IMR-90 (cell line): ENCODE measurements at regions not wholly inside any gene's neighbourhood (a gene's known extent, or its start where the extent isn't known, plus 50 kb on each side); places are given as distances from the start of the nearest gene placed in this dataset.

Experiments used
- ATAC-seq: fragments of 200-7000 bp; cut with Tn5 transposase; 2 replicates; pipeline ENCODE4 v1.9.1; 2020; ENCODE audit warnings: low read depth, mild to moderate bottlenecking, moderate library complexity
- BruUV-seq: library from RNA; stranded (reverse); fragments of 400-500 nt; replicated peaks from 2 replicates; lab custom pipeline; 2021; lab: Mats Ljungman, UMichigan
- CTCF ChIA-PET: fragments of 300-600 bp; formaldehyde crosslinking; extraction: SDS; loops from one replicate; lab custom pipeline; 2021; ENCODE audit warnings: antibody characterized with exemption; lab: Yijun Ruan, JAX
- POLR2A ChIA-PET: fragments of 300-600 bp; sonication (Branson Sonifier 250); formaldehyde crosslinking; loops from one replicate; lab custom pipeline; 2022; ENCODE audit warnings: antibody characterized with exemption; ENCODE audit not compliant: unreplicated experiment; lab: Charles Lee
- DNase-seq: peaks from one replicate; pipeline ENCODE4 v3.0.0; 2013
- H2AFZ ChIP-seq: replicated peaks from 2 replicates; pipeline ENCODE3; 2013; ENCODE audit warnings: low read length, mild to moderate bottlenecking; ENCODE audit not compliant: poor library complexity
- H2AK5ac ChIP-seq: 2 replicates; pipeline ENCODE4 v1.6.1; 2013; ENCODE audit warnings: low read depth, low read length, inconsistent platforms
- H2AK9ac ChIP-seq: replicated peaks from 2 replicates; pipeline ENCODE3; 2013; ENCODE audit warnings: mild to moderate bottlenecking, low read depth, low read length, moderate library complexity; ENCODE audit not compliant: poor library complexity
- H2BK120ac ChIP-seq: 2 replicates; pipeline ENCODE4 v1.6.1; 2013; ENCODE audit warnings: low read depth, low read length, inconsistent platforms
- H2BK15ac ChIP-seq: 3 replicates; pipeline ENCODE4 v1.6.1; 2013; ENCODE audit warnings: low read depth, low read length, inconsistent platforms
- H2BK20ac ChIP-seq: 2 replicates; pipeline ENCODE4 v1.6.1; 2013; ENCODE audit warnings: low read depth, mild to moderate bottlenecking, inconsistent platforms, low read length, moderate library complexity
- H2BK5ac ChIP-seq: 2 replicates; pipeline ENCODE4 v1.6.1; 2013; ENCODE audit warnings: mild to moderate bottlenecking, low read depth, low read length, inconsistent platforms; ENCODE audit not compliant: poor library complexity, severe bottlenecking
- H3K14ac ChIP-seq: replicated peaks from 2 replicates; pipeline ENCODE4 v1.6.1; 2013; ENCODE audit warnings: low read depth, low read length, inconsistent platforms
- H3K18ac ChIP-seq: 2 replicates; pipeline ENCODE4 v1.6.1; 2013; ENCODE audit warnings: low read depth, low read length, control low read depth
- H3K23ac ChIP-seq: 2 replicates; pipeline ENCODE4 v1.6.1; 2013; ENCODE audit warnings: low read depth, low read length, inconsistent platforms
- H3K27ac ChIP-seq: 2 replicates; pipeline ENCODE4 v1.5.1; 2013; ENCODE audit warnings: mild to moderate bottlenecking, control low read depth, low read length; ENCODE audit not compliant: insufficient read depth
- H3K27me3 ChIP-seq: 2 replicates; pipeline ENCODE4 v1.6.1; 2013; ENCODE audit warnings: low read length; ENCODE audit not compliant: control insufficient read depth, insufficient read depth
- H3K36me3 ChIP-seq: 2 replicates; pipeline ENCODE4 v1.6.1; 2013; ENCODE audit warnings: low read length, mixed read lengths; ENCODE audit not compliant: control insufficient read depth, insufficient read depth
- H3K4ac ChIP-seq: 2 replicates; pipeline ENCODE4 v1.6.1; 2013; ENCODE audit warnings: low read depth, low read length, inconsistent platforms
- H3K4me1 ChIP-seq: 2 replicates; pipeline ENCODE4 v1.6.1; 2013; ENCODE audit warnings: low read length, mixed read lengths; ENCODE audit not compliant: control insufficient read depth, insufficient read depth
- H3K4me2 ChIP-seq: 2 replicates; pipeline ENCODE4 v1.6.1; 2013; ENCODE audit warnings: low read depth, mild to moderate bottlenecking, control low read depth, low read length, moderate library complexity
- H3K4me3 ChIP-seq: 2 replicates; pipeline ENCODE4 v1.5.1; 2013; ENCODE audit warnings: low read depth, mild to moderate bottlenecking, control low read depth, low read length, moderate library complexity; ENCODE audit not compliant: insufficient read depth
- H3K56ac ChIP-seq: 2 replicates; pipeline ENCODE4 v1.6.1; 2013; ENCODE audit warnings: low read length, inconsistent platforms; ENCODE audit not compliant: insufficient read depth; ENCODE audit errors: extremely low read depth
- H3K79me1 ChIP-seq, 2 experiments: 2 replicates each; pipeline ENCODE4 v1.6.1; 2013; ENCODE audit warnings: low read length in 2 of 2, inconsistent platforms in 1 of 2, low read depth in 1 of 2
- H3K9ac ChIP-seq: 2 replicates; pipeline ENCODE4 v1.6.1; 2013; ENCODE audit warnings: low read depth, low read length, control low read depth
- H3K9me1 ChIP-seq: 2 replicates; pipeline ENCODE4 v1.6.1; 2013; ENCODE audit warnings: low read length, inconsistent platforms; ENCODE audit not compliant: insufficient read depth
- H3K9me3 ChIP-seq: 2 replicates; pipeline ENCODE4 v1.6.1; 2013; ENCODE audit warnings: low read length; ENCODE audit not compliant: control insufficient read depth, insufficient read depth
- H4K20me1 ChIP-seq: 2 replicates; pipeline ENCODE4 v1.6.1; 2013; ENCODE audit warnings: low read length, inconsistent platforms; ENCODE audit not compliant: insufficient read depth
- H4K5ac ChIP-seq: 2 replicates; pipeline ENCODE4 v1.6.1; 2013; ENCODE audit warnings: mild to moderate bottlenecking, low read depth, low read length, control low read depth
- H4K8ac ChIP-seq, 2 experiments: 2 replicates each; pipeline ENCODE4 v1.6.1; 2013; ENCODE audit warnings: low read depth in 2 of 2, low read length in 2 of 2, control low read depth in 1 of 2, inconsistent platforms in 1 of 2
- H4K91ac ChIP-seq: 2 replicates; pipeline ENCODE4 v1.6.1; 2013; ENCODE audit warnings: low read depth, low read length, inconsistent platforms; ENCODE audit not compliant: insufficient read depth
- BHLHE40 ChIP-seq: fragments of 150-350 bp; IDR thresholded peaks from 2 replicates; pipeline ENCODE4 v1.6.1; 2016; ENCODE audit warnings: mild to moderate bottlenecking, low read depth, low read length
- RCOR1 ChIP-seq: IDR thresholded peaks from 2 replicates; pipeline ENCODE4 v1.6.1; 2012; ENCODE audit warnings: mild to moderate bottlenecking, low read length, improper control_type of control experiment; ENCODE audit not compliant: insufficient replicate concordance
- WGBS, 2 experiments: methylation state at CpG; one replicate each; pipeline versions ENCODE4 v1.1.5 to v1.1.7; 2013; ENCODE audit warnings: missing lambda C conversion rate in 2 of 2; ENCODE audit not compliant: insufficient read length in 1 of 2; ENCODE audit errors: extremely low coverage in 2 of 2; 5-methylcytosine and 5-hydroxymethylcytosine counted together
- dilution Hi-C: fragments of 300-500 bp; cut with HindIII; formaldehyde crosslinking; loops from one replicate; pipeline ENCODE4 v1.14.3; 2018; ENCODE audit warnings: low sequenced_read_pairs; ENCODE audit not compliant: unreplicated experiment
- in situ Hi-C: fragments of 300-500 bp; cut with MboI; formaldehyde crosslinking; loops from 3 replicates; pipeline ENCODE4 v1.14.3; 2019; ENCODE audit warnings: low sequenced_read_pairs, inconsistent platforms, mixed read lengths
- intact Hi-C: fragments of 100-400 bp; cut with micrococcal nuclease; formaldehyde crosslinking; loops from 2 replicates; pipeline ENCODE4 v1.10.0; 2022

DNA sequence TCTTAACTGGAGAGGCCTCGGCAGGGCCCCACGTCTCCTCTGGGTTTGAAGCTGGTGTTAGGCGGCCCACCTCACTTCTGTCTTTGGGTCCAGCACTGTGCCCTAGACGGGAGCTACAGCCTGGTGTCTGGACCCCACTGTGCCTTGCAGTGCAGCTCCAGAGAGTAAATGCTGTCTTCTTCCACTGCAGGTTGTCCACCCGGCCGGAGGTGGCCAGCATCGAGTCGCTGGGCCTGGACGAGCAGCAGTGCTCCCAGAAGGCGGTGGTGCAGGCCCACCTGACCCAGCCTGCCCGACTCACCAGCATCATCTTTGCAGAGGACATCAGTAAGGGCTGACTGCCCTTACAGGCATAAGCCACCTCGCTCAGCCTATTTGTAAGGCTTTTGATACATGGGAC, 53.1 kb upstream of the TAMM41 start:
- Histone ChIP-seq H3K79me1 (no peaks in the 10 kb centered on the region), H3K36me3 (no peaks in the 10 kb centered on the region), H3K23ac (no peak overlapping the region), H4K8ac (no peak overlapping the region), H2AK5ac (no peak overlapping the region), H3K27ac (no peak overlapping the region), H2BK20ac (no peak overlapping the region), H2AK9ac (no peak overlapping the region), H3K4me1 (no peaks in the 10 kb centered on the region), H4K5ac (no peak overlapping the region), H4K91ac (no peak overlapping the region), H3K27me3 (no peaks in the 10 kb centered on the region; the same call in 1 of the 2 replicates), H3K18ac (no peak overlapping the region), H3K9me1 (no peaks in the 10 kb centered on the region), H3K9me3 (no peaks in the 10 kb centered on the region), H4K20me1 (no peaks in the 10 kb centered on the region), H2BK120ac (no peak overlapping the region), H2AFZ (no peak overlapping the region), H3K56ac (no peak overlapping the region), H2BK5ac (no peak overlapping the region), H3K4me2 (no peak overlapping the region), H3K4ac (no peak overlapping the region), H3K4me3 (no peak overlapping the region), H2BK15ac (no peak overlapping the region), H3K9ac (no peak overlapping the region), H3K14ac (no peak overlapping the region)
- 52% methylated on average over 5 of the region's 12 CpGs; no CpG with 5 or more reads in 1 of the 2 experiments for WGBS, 2 experiments
- intact Hi-C loops (no loop called here), in situ Hi-C loops (no loop called here), dilution Hi-C loops (no loop called here)
- DNase-seq (no peak), ATAC-seq (no peak)
- TF ChIP-seq RCOR1 (no peak), BHLHE40 (no peak)
- BruUV-seq: no TSS peak
- ChIA-PET POLR2A (no interaction called here), CTCF (no interaction called here)
